Choroid plexus epithelial cell (primary cell): ENCODE measurements at regions not wholly inside any gene's neighbourhood (a gene's known extent, or its start where the extent isn't known, plus 50 kb on each side); places are given as distances from the start of the nearest gene placed in this dataset.

Experiments used
- DNase-seq: peaks from one replicate; pipeline ENCODE4 v3.0.0-alpha.2; 2010; ENCODE audit warnings: low read depth
- H3K4me3 ChIP-seq: 2 replicates; pipeline ENCODE4 v1.5.1; 2011; ENCODE audit warnings: low read depth, mild to moderate bottlenecking, control low read depth, low read length, moderate library complexity
- CTCF ChIP-seq: conservative IDR thresholded peaks from 2 replicates; pipeline ENCODE4 v1.5.1; 2011; ENCODE audit warnings: low read depth, mild to moderate bottlenecking, control low read depth, inconsistent platforms, low read length, moderate library complexity

- TF ChIP-seq CTCF = no peak
- no peak overlapping the region for H3K4me3 ChIP-seq
- DNase-seq = no peak
Observed at GRCh38 chr22:26894362-26894761, 237.0 kb downstream of the MIAT start.

GRCh38 chr22:26894766-26895485 is 237.5 kb downstream of the MIAT start:
- DNase-seq = peak; percentile 92
- no peak for TF ChIP-seq CTCF

GRCh38 chr22:26897384-26897783 is 240.0 kb downstream of the MIAT start:
- no peak for DNase-seq
- no peak overlapping the region for H3K4me3 ChIP-seq
- TF ChIP-seq CTCF = no peak

More at GRCh38 chr22:26894766-26895485, 237.5 kb downstream of the MIAT start:
- H3K4me3 ChIP-seq = no peak overlapping the region

GRCh38 chr22:26898946-26899605 is 241.7 kb downstream of the MIAT start:
- DNase-seq = no peak
- no peak for TF ChIP-seq CTCF

GRCh38 chr22:26900787-26901186 is 243.4 kb downstream of the MIAT start:
- no peak overlapping the region for H3K4me3 ChIP-seq
- no peak for TF ChIP-seq CTCF
- no peak for DNase-seq

More at GRCh38 chr22:26898946-26899605, 241.7 kb downstream of the MIAT start:
- no peak overlapping the region for H3K4me3 ChIP-seq

GRCh38 chr22:26901198-26901816 is 243.9 kb downstream of the MIAT start:
- DNase-seq = no peak
- TF ChIP-seq CTCF = no peak
- no peak overlapping the region for H3K4me3 ChIP-seq
